NCI-H187 treated with DMSO at 0.1 percent for 48 hours (cell line): ENCODE measurements at regions not wholly inside any gene's neighbourhood (a gene's known extent, or its start where the extent isn't known, plus 50 kb on each side); places are given as distances from the start of the nearest gene placed in this dataset.

Experiments used
- DNase-seq: peaks from one replicate; lab custom pipeline; 2025; lab: John Stamatoyannopoulos, UW

DNA sequence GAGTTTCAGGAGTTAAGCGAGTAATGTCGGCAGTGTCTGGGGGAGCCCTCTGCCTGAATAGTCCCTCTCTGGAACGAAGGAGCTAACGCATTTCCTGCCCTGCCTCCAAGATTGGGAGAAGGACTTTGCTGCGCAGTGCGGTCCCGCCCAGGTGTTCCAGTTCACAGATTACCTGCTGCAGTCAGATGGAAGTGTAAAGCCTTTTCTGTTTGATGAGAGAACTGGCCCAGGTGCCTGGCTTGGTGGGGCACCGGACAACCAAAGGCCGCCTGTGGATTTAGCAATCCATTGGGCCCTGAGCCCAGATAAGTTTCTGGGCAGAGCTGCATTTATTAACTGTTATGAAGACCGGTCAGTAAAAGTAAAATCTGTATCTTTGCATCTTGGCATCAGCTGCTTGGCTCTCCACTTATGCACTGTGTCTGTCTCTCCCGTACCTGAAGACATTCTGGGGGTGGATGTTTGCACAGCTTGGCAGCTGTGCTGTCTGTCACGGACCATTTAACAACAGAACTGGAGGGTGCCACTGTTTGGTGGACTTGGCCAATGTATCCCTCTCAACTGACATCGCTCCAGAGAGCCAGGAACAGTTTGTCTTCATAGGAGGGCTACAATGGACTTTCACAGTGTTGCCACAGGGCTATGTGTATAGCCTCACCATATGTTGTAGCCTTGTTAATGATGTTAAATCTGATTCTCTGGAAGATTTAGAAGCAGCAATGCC is 654.7 kb upstream of the ZWINT start:
- peak; percentile 39 for DNase-seq

DNA sequence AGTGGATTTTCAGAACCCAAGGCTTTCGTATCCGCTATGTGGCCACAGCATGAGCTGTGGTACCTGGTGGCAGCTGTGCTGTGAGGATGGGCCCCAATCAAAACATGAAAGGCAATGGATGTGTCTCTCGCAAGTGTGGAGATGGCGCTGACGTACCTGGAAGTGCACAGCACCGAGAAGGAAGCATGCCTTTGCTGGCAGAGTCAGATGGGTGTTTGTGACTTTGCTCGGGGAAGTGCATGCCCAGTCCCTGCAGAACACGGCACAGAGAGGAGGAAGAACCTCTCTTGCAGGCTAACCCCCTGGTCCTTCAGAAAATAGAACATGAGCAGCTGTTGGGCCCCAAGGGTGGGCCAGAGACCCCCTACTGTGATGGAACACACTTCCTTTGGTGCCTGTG is 654.1 kb upstream of the ZWINT start:
- DNase-seq: no peak

DNA sequence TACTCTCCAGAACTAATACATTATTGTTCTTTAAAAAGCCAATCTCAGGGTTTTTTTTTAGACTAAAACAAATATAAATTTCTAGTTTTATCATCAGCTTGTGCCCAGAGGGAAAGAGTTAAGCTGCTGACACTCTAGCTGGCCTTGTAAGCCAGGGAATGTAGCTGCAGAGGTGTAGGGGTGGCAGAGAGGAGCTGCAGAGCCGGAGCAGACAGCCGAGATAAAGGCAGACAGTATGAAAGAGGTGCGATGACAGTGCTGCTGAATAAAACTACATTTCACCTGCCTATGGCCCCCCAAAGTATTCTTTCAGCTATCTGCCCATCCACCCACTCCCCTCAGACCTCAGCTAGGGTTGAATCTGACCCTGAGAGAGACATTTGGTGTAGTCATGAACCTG is 653.7 kb upstream of the ZWINT start:
- DNase-seq: no peak

DNA sequence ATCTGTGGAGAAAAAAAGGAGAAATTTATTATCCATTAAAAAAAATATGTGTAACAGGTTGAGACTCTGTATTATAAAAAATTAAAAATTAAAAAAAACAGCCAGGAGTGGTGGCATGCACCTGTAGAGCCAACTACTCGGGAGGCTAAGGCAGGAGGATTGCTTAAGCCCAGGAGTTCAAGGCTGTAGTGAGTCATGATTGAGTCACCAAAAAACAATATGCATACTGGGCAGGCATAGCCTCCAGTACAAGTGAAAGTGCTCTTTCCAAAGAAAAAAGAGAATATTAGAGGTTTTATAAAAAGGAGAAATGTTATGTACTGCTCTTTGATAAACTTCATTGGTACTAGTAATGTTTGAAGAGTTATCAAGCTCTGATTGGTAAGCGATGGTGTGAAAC is 647.1 kb upstream of the ZWINT start:
- DNase-seq: no peak

DNA sequence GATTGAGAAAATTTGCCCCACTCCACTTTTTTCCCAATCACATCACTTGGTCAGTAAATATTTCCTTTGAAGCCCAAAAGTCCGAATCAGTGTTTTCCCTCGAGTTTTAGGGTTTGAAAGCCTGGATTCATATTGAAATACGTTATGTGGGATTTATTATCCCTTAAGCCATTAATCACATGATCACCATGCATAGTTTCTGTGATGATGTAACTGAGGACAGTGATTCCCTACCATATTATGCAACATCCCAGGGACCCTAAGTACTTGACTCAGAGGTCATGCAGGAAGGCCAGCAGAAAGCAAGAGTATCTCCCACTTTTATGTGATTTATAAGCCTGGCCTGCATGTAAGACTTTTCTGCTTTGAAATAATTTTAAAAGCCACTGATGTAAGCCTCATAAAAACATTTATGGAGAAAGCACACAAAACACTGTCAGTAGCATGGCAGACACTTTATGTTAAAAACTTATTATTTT is 630.6 kb upstream of the ZWINT start:
- no peak for DNase-seq

DNA sequence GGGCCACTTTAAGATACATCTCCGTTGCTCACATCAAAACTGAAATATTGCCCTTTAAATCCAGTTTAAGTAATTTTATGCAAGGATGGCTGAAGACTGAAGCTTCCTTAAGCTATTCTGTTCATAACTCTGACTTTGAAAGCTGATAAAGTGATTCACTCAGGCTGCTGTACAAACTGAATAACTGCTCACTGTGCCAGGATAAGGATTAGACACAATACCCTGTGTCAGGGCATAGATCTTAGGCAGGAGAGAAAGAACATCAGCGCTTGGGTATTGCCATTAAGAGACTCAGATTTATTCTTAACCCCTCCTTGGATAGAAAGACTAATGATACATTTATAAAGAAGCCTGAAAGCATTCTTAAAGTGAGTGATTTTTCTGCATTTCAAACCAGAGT is 614.5 kb upstream of the ZWINT start:
- no peak for DNase-seq

DNA sequence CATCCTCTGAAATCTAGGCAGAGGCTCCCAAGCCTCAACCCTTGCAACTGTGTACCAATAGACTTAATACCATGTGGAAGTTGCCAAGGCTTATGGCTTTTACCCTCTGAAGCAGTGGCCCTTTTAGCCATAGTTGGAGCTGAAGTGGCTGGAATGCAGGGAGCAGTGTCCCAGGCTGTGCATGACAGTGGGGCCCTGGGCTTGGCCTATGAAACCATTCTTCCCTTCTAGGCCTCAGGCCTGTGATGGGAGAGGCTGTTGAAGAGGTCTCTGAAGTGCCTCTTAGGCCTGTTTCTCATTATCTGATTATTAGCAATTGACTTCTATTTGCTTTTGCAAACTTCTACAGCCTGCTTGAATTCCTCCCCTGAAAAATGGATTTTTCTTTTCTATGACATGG is 612.7 kb upstream of the ZWINT start:
- no peak for DNase-seq

DNA sequence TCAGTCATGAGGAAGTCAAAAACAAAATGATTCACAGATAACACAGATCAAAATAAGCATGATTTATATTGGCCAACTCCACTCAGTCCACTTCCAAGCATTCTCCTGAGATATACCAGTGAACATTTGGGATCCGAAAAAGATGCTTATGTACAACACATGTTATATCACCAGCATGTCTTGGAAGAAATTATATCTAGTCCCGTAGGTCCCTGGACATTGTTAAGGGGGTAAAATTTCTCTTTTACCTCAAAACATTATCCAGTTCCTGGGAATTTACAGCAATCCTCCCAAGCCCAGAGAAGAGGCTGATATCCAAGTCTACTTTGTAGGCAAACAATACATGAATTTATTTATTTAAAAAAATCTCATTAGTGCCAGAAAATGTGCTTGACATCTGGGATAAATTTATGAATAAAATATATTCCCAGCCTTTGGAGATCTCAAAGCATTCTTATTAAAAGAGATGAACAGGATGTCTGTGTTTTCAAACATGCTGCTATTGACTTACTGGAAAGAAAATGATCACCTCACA is 582.2 kb upstream of the ZWINT start:
- DNase-seq: no peak

DNA sequence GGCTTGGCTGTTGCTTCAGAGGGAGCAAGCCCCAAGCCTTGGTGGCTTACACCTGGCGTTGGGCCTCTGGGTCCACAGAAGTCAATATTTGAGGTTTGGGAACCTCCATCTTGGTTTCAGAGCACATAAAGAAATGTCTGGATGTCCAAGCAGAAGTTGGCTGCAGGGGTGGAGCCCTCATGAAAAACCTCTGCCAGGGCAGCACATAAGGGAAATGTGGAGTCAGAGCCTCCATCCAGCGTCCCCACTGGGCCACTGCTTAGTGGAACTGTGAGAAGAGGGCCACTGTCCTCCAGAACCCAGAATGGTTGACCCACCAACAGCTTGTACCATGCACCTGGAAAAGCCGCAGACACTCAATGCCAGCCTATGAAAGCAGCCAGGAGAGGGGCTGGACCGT is 573.5 kb upstream of the ZWINT start:
- no peak for DNase-seq

DNA sequence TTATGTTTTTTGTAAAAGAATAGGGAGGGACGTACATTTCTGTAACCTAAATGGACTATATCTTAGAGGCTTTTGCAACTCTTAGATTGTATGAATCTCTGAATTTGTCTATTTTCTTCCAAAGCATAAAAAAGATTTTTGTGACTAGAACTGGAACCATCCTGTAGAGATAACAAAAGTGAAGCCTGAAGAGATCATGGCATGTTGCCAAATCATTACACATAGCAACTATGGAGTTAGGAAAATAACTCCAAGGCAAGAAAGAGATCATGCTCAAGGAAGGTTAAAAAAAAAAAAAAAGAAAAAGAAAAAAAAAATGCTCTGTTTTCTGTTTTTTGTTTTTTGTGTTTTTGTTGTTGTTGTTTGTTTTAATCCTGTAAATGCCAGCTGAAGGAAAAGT is 567.7 kb upstream of the ZWINT start:
- no peak for DNase-seq

DNA sequence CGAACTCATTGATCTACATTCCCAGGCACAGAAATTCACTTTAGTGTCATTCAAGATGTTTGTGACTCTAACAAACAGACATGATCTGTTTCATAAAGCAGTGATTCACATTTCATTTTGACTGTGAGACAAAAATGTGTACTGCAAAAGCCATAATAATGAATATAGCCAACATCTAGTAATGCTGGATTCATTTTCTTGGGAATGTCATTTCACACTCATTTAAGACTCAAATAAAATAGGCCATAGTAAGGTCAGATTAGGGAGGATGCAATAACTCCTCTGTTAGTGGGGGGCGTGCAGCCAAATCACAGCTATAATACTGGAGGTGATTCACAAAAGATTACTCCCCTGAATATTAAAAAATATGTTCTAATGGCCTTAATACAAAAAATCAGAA is 566.6 kb upstream of the ZWINT start:
- no peak for DNase-seq

DNA sequence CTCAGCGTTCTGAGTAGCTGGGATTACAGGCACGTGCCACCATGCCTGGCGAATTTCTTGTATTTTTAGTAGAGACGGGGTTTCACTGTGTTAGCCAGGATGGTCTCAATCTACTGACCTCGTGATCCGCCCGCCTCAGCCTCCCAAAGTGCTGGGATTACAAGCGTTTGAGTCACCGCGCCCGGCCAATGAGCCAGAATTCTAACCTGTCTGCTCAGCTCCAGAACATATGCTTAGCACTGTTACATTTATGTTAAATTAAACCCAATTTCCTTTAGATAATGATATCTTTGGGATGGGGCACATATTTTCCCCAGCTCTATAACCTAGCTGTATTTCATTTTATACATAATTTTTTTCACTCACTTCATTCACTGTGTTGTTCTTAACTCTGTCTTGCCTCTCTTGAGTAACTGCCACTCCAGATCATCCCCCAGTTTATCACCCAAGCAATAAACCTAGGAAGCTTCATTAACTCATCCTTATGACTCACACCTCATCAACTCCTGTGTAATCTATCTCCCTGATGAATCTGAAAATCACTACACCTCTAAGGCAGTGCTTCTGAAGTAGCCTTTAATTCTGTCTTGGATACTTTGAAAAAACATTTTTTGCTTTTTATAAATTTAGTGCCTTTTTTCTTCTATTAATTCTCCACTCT is 559.7 kb upstream of the ZWINT start:
- DNase-seq: no peak

DNA sequence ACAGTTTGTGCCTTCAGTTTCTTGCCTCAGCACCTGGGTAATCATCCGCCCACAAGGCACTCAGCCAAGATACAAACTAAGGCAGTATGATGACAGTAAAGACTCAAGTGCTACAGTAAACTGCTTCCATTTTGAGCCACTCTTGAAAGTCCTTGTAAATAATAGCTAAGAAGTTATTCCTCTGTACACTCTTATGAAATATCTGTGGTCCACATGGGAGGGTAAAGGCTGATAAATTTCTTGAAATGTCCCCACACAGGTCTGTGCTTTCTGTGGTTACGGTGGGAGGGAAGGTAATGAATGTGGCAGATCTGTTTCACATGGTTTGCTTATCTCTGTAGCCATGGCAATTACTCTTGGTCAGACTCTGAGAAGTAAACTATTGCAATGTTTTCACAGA is 551.0 kb upstream of the ZWINT start:
- no peak for DNase-seq

DNA sequence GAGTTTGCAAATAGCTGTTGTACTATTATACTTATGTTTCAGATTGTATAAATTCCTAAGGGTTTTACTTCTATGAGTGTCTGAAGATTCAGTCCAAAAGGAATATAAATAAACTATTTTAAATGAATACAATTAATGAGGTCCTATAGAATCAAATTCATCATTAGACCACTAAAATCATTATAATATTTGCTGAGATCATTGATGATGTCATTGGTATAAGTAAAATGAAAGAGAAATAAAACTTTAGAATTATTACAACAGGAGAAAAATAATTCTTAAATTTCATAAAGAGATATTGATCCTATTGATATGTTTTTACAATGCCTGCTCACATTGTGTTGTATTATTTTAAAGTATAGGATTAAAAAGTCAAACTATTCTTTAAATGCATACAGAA is 544.0 kb upstream of the ZWINT start:
- DNase-seq: no peak

DNA sequence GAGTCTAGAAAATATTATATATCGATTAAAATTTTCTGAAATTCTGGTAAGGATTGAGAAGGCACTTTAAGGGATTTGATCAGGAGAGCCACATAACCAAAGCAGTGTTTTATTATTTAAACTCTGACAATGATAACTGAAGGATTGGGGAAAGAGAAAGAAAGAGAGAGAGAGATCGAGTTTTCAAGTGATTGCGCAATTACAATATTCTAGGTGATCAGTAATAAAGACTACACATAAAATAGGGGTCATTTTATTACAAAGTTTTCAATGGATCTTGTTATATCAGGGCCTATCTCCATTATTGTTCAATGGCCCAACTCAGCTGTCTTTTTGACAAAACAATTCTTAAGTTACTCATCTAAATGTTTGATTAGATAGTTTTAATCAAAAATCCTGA is 541.5 kb upstream of the ZWINT start:
- DNase-seq: no peak

DNA sequence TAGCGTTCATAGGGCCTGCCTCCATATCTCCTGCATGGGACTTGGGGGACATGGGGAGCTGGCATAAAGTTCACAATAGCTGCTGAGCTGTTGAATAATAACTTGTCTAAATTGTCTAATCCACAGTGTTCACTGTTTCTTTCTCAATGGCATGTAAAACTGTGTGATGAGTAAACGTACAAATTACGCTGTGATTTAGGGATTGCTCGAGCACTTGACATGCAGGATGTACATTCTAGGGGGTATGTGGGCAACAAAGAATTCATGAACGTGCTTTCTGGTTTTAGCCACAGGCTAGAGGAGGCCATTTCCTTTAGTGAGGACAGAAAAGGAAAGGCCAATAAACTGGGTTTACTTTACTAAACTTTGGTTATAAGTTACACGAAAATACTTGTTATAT is 534.2 kb upstream of the ZWINT start:
- DNase-seq: no peak

DNA sequence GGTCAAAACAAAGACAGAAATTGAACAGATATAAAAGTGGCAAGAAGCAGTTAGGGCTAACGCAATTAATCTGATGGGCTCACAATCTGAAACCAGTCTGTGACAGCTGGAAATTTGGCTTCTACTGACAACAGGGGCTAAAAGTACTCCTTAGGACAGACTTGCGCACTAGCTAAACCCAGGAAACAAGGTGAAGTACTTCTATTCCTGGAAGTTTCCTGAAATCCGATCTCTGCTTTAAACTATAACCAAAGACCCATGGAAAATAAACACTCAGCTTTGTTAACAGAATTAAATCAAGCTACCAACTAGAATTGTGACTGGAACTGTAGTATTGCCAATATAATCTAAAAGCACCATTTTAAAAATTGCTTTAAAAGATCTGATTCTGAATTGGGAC is 520.2 kb upstream of the ZWINT start:
- peak; percentile 27 for DNase-seq

DNA sequence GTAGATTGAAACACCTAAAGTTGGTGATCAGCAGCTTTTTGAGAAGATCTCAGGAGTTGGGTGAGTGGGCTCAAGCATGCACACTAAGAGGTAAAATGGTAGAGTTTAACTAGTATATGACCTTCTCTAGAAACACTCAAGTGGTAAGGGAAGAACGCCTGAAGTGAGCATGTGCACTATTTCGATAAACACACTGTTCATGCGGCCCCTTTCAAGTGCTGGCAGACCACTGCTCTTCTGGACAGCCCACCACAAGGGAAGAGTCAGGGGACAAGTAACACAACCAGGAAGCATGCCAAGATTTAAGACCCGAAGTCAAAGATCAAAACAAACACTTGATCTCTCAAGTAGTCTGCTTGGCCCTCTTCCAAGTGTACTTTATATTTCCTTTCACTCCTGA is 519.5 kb upstream of the ZWINT start:
- DNase-seq: no peak

DNA sequence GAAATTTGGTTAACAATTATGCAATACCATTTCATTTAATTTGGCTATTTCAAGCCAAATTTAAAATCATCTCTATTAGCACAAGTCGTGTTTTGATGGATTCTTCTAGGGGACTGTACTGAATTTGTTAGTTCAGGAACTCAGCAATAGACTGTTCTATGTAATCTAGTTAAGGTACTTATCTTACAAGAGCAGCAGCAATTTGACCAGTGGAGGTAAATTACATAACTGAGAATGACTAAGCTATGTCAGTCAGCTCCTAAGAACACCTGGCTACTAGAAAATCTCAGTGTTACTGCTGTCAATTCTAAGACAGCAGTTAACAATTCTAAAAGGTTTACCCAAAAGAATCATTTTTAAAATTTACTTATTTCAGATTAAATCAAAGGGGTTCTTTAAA is 513.9 kb upstream of the ZWINT start:
- no peak for DNase-seq

DNA sequence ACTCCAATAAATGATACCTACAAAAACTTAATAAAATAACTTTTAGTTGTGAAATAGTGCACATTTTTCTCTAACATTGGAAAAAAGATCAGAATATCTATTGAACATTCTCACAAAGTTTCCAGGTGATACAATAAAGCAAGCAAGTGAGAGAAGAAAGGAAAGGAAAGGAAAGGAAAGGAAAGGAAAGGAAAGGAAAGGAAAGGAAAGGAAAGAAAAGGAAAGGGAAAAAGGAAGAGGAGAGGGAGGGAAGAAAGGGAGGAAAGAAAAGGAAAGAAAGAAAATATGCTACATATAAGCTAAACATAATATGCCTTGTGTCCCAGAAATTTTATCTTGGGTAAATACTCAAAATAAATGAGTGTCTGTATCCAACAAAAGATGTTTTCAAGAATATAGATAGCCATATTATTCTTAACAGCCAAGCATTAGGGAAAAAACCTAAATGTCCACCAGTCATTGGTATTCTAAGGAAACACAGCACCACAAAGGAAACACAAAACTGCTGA is 510.2 kb upstream of the ZWINT start:
- no peak for DNase-seq

DNA sequence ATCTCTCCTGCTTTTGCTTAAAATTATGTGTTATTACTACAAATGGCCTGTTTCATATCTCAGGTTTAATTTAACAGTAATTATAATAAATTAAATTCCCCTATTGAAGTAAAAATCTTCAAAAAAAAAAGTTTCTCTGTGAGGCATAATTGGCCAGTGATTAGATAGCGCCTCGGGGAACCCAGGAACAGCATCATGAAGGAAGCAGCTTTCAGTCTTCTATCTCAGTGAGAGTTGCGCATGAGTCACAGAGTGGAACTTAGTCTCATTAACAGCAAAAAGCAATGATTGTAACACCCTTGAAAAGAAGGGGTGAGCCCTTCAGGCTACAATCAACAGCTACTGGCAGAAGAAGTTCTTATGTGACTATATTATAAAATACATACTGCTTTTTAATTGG is 506.2 kb upstream of the ZWINT start:
- DNase-seq: no peak

DNA sequence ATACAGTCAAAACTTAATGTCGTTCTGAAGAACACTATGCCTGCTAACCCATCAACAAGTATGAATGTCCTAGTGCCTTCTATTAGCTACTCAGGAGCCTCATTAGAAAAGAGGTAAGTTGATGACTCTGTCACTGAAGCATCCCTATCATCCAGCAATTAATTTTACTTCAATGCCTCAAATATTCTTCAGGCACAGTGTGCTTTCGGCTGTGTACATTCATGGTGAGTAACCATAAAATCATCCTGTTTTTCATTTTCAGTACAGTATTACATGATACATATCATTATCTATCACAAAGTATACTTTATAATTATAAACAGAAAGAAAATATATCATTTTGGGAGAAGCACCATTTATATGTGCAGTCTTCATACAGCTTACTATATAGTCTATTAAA is 495.5 kb upstream of the ZWINT start:
- no peak for DNase-seq

DNA sequence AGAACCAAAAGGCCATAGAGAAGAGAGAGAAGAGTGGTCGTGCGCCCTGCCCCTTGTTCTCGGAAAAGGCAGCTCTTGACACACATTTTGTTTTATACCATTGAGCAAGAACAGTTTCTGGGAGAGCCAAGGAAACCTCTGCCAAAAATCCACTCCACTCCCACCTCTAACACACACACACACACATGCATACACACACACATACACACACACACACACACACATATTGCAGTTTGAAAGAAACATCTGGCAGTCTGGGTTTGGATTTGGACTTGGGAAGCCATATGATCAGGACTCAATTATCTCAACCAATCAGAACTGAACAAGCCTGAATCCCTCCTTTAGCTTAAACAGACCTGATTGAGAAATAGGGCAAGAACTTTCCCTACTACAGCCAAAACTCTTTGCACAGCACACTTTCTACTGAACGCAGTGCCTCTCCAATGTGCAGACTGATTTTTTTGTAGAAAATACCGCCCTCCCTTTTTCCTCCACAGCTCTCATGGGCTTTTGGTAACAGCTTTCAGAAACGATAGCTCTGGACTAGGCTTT is 484.0 kb upstream of the ZWINT start:
- DNase-seq: no peak
